ENCODE measurements at regions not wholly inside any gene's neighbourhood (a gene's known extent, or its start where the extent isn't known, plus 50 kb on each side); places are given as distances from the start of the nearest gene placed in this dataset.
A peak's percentile ranks its signal among the peaks of the same experiment; 100 is the strongest.

DNA sequence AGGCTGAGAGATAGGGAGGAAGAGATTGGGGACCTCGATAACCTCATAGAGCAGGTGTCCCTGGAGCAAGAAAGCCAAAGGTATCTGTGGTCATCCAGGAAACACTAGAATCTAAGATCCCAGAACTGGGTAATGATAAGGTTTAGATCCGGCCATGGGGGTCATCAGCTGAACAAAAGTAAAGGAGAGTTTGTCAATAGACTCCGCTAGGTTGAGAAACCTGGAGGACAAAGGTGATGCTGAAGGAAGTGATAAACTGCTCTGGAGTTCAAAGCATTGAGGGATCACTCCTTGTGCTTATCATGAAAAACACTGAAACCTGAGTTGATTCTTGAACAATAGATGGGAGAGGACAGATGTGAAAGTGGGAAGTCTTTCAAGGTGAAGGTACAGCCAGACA, 59.5 kb upstream of the SLC2A1 start:
- H3K79me2 ChIP-seq (ENCODE audit: insufficient read depth, low read length): no peaks in the 10 kb centered on the region
- intact Hi-C loops (cut with micrococcal nuclease; ENCODE audit: unreplicated experiment) (no loop called here), in situ Hi-C loops (cut with HindIII; ENCODE audit: extremely low pct_ligation_motif_present, low pct_unique_long_range_greater_than_20kb) (no loop called here)
- FAIRE-seq (peak; percentile 23), DNase-seq (ENCODE audit: low spot score) (no peak), ATAC-seq (no peak)
- H3K36me3 ChIP-seq (replicated peaks in 1 of 2; ENCODE audit: control insufficient read depth in 1 of 2, insufficient read depth in 2 of 2, low read length in 2 of 2): no peaks in the 10 kb centered on the region
- TF ChIP-seq SOX13 (IDR thresholded peaks at IDR 0.05) (no peak), SOX13 (CRISPR knock-in tag; conservative IDR thresholded peaks at IDR 0.05 in 1 of 2, IDR thresholded peaks at IDR 0.05 in 1 of 2) (0 out of 4 replicates have a peak, but pooled peaks of 1 of the 2 experiments have one; percentile 26), EP300 (IDR thresholded peaks at IDR 0.05; ENCODE audit: low read depth in 2 of 2, low read length in 2 of 2) (peak in 1 of 2 experiments; percentile 16; a peak in 1 of 4 replicates), EP300 (CRISPR knock-in tag; IDR thresholded peaks at IDR 0.05; ENCODE audit: borderline replicate concordance) (no peak), ZNF431 (CRISPR knock-in tag; IDR thresholded peaks at IDR 0.05; ENCODE audit: borderline replicate concordance, low read depth) (no peak), U2AF2 (IDR thresholded peaks at IDR 0.05; ENCODE audit: low read depth, low read length) (no peak)
- ChIA-PET CTCF (ENCODE audit: low intra/inter-chr PET ratio, low total read pairs) (no interaction called here), POLR2A (no interaction called here)
- peaks cover 33% of the 10 kb centered on the region for H3K4me1 ChIP-seq (ENCODE audit: insufficient read depth, low read length)
- H3K27me3 ChIP-seq (ENCODE audit: control insufficient read depth in 1 of 2, insufficient read depth in 2 of 2, low read length in 2 of 2): no peaks in the 10 kb centered on the region
- H3K9me3 ChIP-seq (ENCODE audit: low read length): no peaks in the 10 kb centered on the region
- no peak overlapping the region for H3K27ac ChIP-seq (ENCODE audit: extremely low read length, insufficient read depth, low read length)
- 34% methylated on average over 3 of the region's 3 CpGs for WGBS (ENCODE audit: low lambda C conversion rate)
- BruUV-seq (replicated peaks): no TSS peak
- H4K20me1 ChIP-seq (ENCODE audit: insufficient read depth, low read length): no peaks in the 10 kb centered on the region
- H2AFZ ChIP-seq (ENCODE audit: low read length): no peak overlapping the region
- H3K9ac ChIP-seq (ENCODE audit: insufficient read depth, low read depth, low read length): no peak overlapping the region
- H3K4me2 ChIP-seq (ENCODE audit: low read depth, low read length): no peak overlapping the region
- H3K4me3 ChIP-seq (replicated peaks in 1 of 3; ENCODE audit: insufficient read depth in 1 of 3, low read depth in 2 of 3, low read length in 3 of 3): no peak overlapping the region

DNA sequence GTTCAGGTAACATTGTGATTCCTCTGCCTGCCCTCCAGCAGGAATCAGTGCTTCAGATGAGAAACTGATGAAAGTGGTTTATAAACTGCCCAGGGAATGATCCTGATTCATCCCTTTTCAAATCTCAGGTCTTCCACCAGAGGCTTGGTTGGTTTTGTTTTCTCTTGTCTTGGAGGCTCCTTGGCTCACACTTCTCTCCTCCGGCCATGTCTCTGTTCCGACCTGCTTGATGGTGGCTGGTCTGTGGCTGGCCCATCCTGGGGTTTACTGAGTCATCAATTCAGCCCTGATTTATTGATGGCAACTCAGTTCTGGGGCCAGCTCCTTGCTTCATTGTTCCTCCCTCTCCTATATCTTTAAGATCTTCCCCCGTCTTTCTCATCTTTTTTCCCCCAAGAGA, 56.6 kb upstream of the SLC2A1 start:
- ATAC-seq (no peak), FAIRE-seq (no peak), DNase-seq (ENCODE audit: low spot score) (no peak)
- BruUV-seq (replicated peaks): no TSS peak
- Histone ChIP-seq H3K36me3 (replicated peaks in 1 of 2; ENCODE audit: control insufficient read depth in 1 of 2, insufficient read depth in 2 of 2, low read length in 2 of 2) (no peaks in the 10 kb centered on the region), H3K79me2 (ENCODE audit: insufficient read depth, low read length) (no peaks in the 10 kb centered on the region), H3K4me1 (ENCODE audit: insufficient read depth, low read length) (peaks cover 48% of the 10 kb centered on the region), H3K9ac (ENCODE audit: insufficient read depth, low read depth, low read length) (no peak overlapping the region), H4K20me1 (ENCODE audit: insufficient read depth, low read length) (no peaks in the 10 kb centered on the region), H3K27ac (ENCODE audit: extremely low read length, insufficient read depth, low read length) (no peak overlapping the region), H3K4me3 (replicated peaks in 1 of 3; ENCODE audit: insufficient read depth in 1 of 3, low read depth in 2 of 3, low read length in 3 of 3) (no peak overlapping the region), H3K4me2 (ENCODE audit: low read depth, low read length) (no peak overlapping the region), H3K27me3 (ENCODE audit: control insufficient read depth in 1 of 2, insufficient read depth in 2 of 2, low read length in 2 of 2) (no peaks in the 10 kb centered on the region), H3K9me3 (ENCODE audit: low read length) (no peaks in the 10 kb centered on the region), H2AFZ (ENCODE audit: low read length) (no peak overlapping the region)
- intact Hi-C loops (cut with micrococcal nuclease; ENCODE audit: unreplicated experiment) (no loop called here), in situ Hi-C loops (cut with HindIII; ENCODE audit: extremely low pct_ligation_motif_present, low pct_unique_long_range_greater_than_20kb) (no loop called here)
- CTCF ChIA-PET (ENCODE audit: low intra/inter-chr PET ratio, low total read pairs): no interaction called here
- POLR2A ChIA-PET: no interaction called here
- 95% methylated on average over 3 of the region's 3 CpGs for WGBS (ENCODE audit: low lambda C conversion rate)
- TF ChIP-seq, protein P1, sequence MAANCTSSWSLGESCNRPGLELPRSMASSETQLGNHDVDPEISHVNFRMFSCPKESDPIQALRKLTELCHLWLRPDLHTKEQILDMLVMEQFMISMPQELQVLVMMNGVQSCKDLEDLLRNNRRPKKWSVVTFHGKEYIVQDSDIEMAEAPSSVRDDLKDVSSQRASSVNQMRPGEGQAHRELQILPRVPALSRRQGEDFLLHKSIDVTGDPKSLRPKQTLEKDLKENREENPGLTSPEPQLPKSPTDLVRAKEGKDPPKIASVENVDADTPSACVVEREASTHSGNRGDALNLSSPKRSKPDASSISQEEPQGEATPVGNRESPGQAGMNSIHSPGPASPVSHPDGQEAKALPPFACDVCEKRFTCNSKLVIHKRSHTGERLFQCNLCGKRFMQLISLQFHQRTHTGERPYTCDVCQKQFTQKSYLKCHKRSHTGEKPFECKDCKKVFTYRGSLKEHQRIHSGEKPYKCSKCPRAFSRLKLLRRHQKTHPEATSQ (CRISPR knock-in tag; IDR thresholded peaks at IDR 0.05; ENCODE audit: borderline replicate concordance): no peak
- no peak for TF ChIP-seq ZNF326 (CRISPR knock-in tag; IDR thresholded peaks at IDR 0.05; ENCODE audit: borderline replicate concordance)
- TF ChIP-seq HDAC2 (CRISPR knock-in tag; IDR thresholded peaks at IDR 0.05): no peak
- TF ChIP-seq, protein P2, sequence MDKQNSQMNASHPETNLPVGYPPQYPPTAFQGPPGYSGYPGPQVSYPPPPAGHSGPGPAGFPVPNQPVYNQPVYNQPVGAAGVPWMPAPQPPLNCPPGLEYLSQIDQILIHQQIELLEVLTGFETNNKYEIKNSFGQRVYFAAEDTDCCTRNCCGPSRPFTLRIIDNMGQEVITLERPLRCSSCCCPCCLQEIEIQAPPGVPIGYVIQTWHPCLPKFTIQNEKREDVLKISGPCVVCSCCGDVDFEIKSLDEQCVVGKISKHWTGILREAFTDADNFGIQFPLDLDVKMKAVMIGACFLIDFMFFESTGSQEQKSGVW (CRISPR knock-in tag; IDR thresholded peaks at IDR 0.05; ENCODE audit: borderline replicate concordance): no peak
- no peak for TF ChIP-seq PHF5A (CRISPR knock-in tag; IDR thresholded peaks at IDR 0.05; ENCODE audit: low read depth, unreplicated experiment)
- TF ChIP-seq, protein P3, sequence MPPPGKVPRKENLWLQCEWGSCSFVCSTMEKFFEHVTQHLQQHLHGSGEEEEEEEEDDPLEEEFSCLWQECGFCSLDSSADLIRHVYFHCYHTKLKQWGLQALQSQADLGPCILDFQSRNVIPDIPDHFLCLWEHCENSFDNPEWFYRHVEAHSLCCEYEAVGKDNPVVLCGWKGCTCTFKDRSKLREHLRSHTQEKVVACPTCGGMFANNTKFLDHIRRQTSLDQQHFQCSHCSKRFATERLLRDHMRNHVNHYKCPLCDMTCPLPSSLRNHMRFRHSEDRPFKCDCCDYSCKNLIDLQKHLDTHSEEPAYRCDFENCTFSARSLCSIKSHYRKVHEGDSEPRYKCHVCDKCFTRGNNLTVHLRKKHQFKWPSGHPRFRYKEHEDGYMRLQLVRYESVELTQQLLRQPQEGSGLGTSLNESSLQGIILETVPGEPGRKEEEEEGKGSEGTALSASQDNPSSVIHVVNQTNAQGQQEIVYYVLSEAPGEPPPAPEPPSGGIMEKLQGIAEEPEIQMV (CRISPR knock-in tag; IDR thresholded peaks at IDR 0.05; ENCODE audit: low read depth): no peak
- TF ChIP-seq NONO (IDR thresholded peaks at IDR 0.05): no peak
- no peak for TF ChIP-seq NONO (CRISPR knock-in tag; conservative IDR thresholded peaks at IDR 0.05)
- no peak for TF ChIP-seq MTF1 (CRISPR knock-in tag; IDR thresholded peaks at IDR 0.05)
- TF ChIP-seq SMAD9 (CRISPR knock-in tag; IDR thresholded peaks at IDR 0.05): no peak
- TF ChIP-seq JDP2 (CRISPR knock-in tag; IDR thresholded peaks at IDR 0.05; ENCODE audit: borderline replicate concordance): no peak

Data from HepG2 (cell line).